Body of pancreas (tissue), 4 donors: ENCODE measurements at regions not wholly inside any gene's neighbourhood (a gene's known extent, or its start where the extent isn't known, plus 50 kb on each side); places are given as distances from the start of the nearest gene placed in this dataset.
A peak's percentile ranks its signal among the peaks of the same experiment; 100 is the strongest.

ENCODE experiments used
- ATAC-seq: fragments of 150-250 bp; one replicate; pipeline ENCODE4 v1.9.1; 2016
- DNase-seq, 4 donors: peaks; one replicate each; pipeline ENCODE4 v3.0.0-alpha.2; 2019
- H3K27ac ChIP-seq, 4 donors: fragments of 200-600 bp; sonication (generic); 1 replicate in 3 of 4; 2 replicates in 1 of 4; pipeline versions ENCODE4 v1.5.1 to v1.6.1; 2016 to 2019; ENCODE audit warnings: mild to moderate bottlenecking in 1 of 4, mixed read lengths in 1 of 4, moderate library complexity in 1 of 4
- H3K27me3 ChIP-seq, 2 donors: fragments of 200-600 bp; sonication (generic); one replicate each; pipeline ENCODE4 v1.6.0; 2016; ENCODE audit warnings: mild to moderate bottlenecking in 1 of 2
- H3K36me3 ChIP-seq, 2 donors: fragments of 200-600 bp; sonication (generic); replicated peaks in 1 of 2; 2 replicates each; pipeline ENCODE4 v1.5.1; 2016; ENCODE audit warnings: low read depth in 2 of 2; ENCODE audit not compliant: insufficient read depth in 1 of 2
- H3K4me1 ChIP-seq: fragments of 200-600 bp; sonication (generic); one replicate; pipeline ENCODE4 v1.6.0; 2016
- H3K4me3 ChIP-seq, 2 donors: fragments of 200-600 bp; sonication (generic); 1 replicate in 1 of 2; 2 replicates in 1 of 2; pipeline ENCODE4 v1.5.1; 2016 to 2019
- H3K9me3 ChIP-seq, 3 donors: fragments of 200-600 bp; sonication (generic); 1 replicate in 2 of 3; 2 replicates in 1 of 3; pipeline ENCODE4 v1.5.1; 2016
- CTCF ChIP-seq, 7 experiments: fragments of 450-650 bp in 4 of 7; fragments of 200-600 bp in 3 of 7; sonication (generic) in 3 of 7; IDR thresholded peaks; one replicate each; pipeline ENCODE4 v1.5.1; 2016 to 2019; ENCODE audit warnings: antibody characterized with exemption in 7 of 7
- POLR2A ChIP-seq, 3 donors: fragments of 450-650 bp; IDR thresholded peaks; one replicate each; pipeline ENCODE4 v1.6.1; 2016; ENCODE audit warnings: antibody characterized with exemption in 3 of 3, mild to moderate bottlenecking in 2 of 3
- WGBS, 2 donors: methylation state at CpG; one replicate each; pipeline ENCODE4 v1.1.5; 2017; 5-methylcytosine and 5-hydroxymethylcytosine counted together
- intact Hi-C: fragments of 100-400 bp; cut with DNase I; formaldehyde crosslinking; loops from one replicate; pipeline ENCODE4 v1.15.1; 2023

DNA sequence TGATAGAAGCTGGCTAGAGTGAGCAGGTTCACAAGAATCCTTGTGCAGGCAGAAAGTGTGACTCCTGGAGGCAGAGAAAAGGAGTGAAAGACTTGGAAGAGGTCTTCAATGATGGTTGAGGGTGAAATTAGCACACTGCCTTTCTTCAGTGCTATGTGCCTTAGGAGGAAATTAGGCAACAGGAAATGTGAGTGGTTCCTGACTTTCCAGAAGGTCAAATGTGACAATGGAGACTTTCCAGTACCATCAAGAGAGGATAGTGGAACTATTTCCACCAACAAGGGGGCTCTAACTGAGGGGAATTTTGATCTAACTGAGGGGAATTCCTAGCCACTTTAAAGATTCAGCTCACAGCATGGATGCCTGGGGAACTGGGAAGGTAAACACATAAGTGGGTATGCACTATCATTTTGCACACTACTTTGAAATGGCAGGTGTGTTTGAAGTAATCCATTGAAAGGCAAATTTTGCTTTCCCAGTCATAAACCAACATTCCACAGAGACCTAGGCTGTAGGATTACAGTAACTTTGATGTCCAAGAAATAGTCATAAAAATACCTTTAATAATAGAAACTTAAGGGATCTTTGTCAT is 90.0 kb downstream of the PERP start:
- Histone ChIP-seq H3K4me3 (no peak overlapping the region), H3K27me3 (no peaks in the 10 kb centered on the region), H3K27ac (no peak overlapping the region), H3K36me3 (no peaks in the 10 kb centered on the region), H3K4me1 (no peaks in the 10 kb centered on the region), H3K9me3 (no peaks in the 10 kb centered on the region)
- ATAC-seq, result no peak
- intact Hi-C loops, result no loop called here
- TF ChIP-seq CTCF (IDR thresholded peaks at IDR 0.05), result no peak
- no peak for TF ChIP-seq POLR2A (IDR thresholded peaks at IDR 0.05)
- no peak for DNase-seq

- no peak for TF ChIP-seq POLR2A (IDR thresholded peaks at IDR 0.05)
- DNase-seq (no peak), ATAC-seq (no peak)
- Histone ChIP-seq H3K4me3 (no peak overlapping the region), H3K36me3 (no peaks in the 10 kb centered on the region), H3K27me3 (no peaks in the 10 kb centered on the region), H3K27ac (no peak overlapping the region), H3K4me1 (no peaks in the 10 kb centered on the region), H3K9me3 (no peaks in the 10 kb centered on the region)
- intact Hi-C loops, result no loop called here
Observed at GRCh38 chr6:138018297-138018696, 88.9 kb downstream of the PERP start.

DNA sequence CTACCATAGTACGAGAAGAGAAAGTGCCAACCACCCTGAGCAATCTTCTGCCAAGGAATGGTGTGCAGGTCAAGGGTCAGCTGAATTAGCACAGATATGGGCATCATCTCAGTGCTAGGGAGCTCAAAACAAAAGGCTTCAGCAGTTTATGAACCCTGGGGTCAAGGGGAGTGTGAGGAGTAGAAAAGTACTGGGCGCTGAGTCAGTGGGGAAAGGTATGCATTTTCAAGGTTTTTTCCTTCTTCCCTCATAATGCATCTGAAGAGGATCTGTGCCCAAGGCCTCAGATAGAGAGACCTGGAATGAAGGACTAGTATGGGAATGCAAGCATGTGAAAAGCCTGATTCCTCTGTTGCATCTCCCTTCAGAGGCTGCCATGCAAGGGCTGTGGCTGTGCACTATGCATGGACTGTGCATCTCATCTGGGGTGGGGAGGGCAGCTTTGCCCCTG is 81.7 kb downstream of the PERP start:
- ATAC-seq (no peak), DNase-seq (no peak)
- H3K27ac ChIP-seq, result peak overlapping the region in 3 of 4 donors; percentile 42 to 61 (median 58)
- intact Hi-C loops, result no loop called here
- TF ChIP-seq POLR2A (IDR thresholded peaks at IDR 0.05) (no peak), CTCF (IDR thresholded peaks at IDR 0.05) (no peak)
- no peak overlapping the region for H3K4me3 ChIP-seq
- no peaks in the 10 kb centered on the region for H3K27me3 ChIP-seq
- 68 to 82% methylated on average over 2 of the region's 2 CpGs for WGBS, 2 donors
- H3K4me1 ChIP-seq, result peaks cover 15% of the 10 kb centered on the region
- no peaks in the 10 kb centered on the region for H3K36me3 ChIP-seq
- H3K9me3 ChIP-seq, result no peaks in the 10 kb centered on the region

DNA sequence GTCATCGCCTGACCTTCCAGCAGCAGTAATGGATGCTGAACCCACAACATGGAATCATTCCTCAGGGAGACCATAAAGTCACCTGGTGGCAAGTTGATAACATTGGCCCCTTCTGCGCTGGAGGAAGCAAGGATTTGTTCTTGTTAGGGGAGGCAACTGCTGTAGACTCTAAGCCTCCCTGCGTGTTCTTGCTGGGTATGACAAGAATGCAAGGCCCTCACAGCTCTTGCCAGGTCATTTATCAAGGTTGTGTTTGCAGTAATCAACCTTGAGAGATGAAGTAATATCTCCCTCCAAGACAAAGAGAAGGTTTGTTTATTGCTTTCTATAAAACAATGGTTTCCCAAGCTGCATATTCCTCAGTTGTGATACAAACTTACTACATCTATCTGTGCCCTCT is 80.9 kb downstream of the PERP start:
- WGBS, 2 donors, result 41 to 53% methylated on average over 3 of the region's 3 CpGs
- no peaks in the 10 kb centered on the region for H3K36me3 ChIP-seq
- no peak for TF ChIP-seq CTCF (IDR thresholded peaks at IDR 0.05)
- peak overlapping the region in 3 of 4 donors; percentile 42 to 61 (median 58) for H3K27ac ChIP-seq
- no peak overlapping the region for H3K4me3 ChIP-seq
- H3K9me3 ChIP-seq, result no peaks in the 10 kb centered on the region
- ATAC-seq (peak; percentile 74), DNase-seq (peak in 2 of 4 donors; percentile 34 to 35)
- no peaks in the 10 kb centered on the region for H3K27me3 ChIP-seq
- intact Hi-C loops, result no loop called here
- peaks cover 15% of the 10 kb centered on the region for H3K4me1 ChIP-seq

- Histone ChIP-seq H3K4me3 (no peak overlapping the region), H3K36me3 (no peaks in the 10 kb centered on the region), H3K9me3 (no peaks in the 10 kb centered on the region), H3K27ac (no peak overlapping the region), H3K27me3 (no peaks in the 10 kb centered on the region), H3K4me1 (peaks cover 15% of the 10 kb centered on the region)
- 72 to 75% methylated on average over 6 of the region's 6 CpGs for WGBS, 2 donors
- no peak for DNase-seq
- ATAC-seq, result no peak
- intact Hi-C loops, result no loop called here
- TF ChIP-seq CTCF (IDR thresholded peaks at IDR 0.05), result no peak
- no peak for TF ChIP-seq POLR2A (IDR thresholded peaks at IDR 0.05)
Observed at GRCh38 chr6:138028893-138029292, 78.3 kb downstream of the PERP start.
